Naive thymus-derived CD8-positive, alpha-beta T cell (primary cell): ENCODE measurements at regions not wholly inside any gene's neighbourhood (a gene's known extent, or its start where the extent isn't known, plus 50 kb on each side); places are given as distances from the start of the nearest gene placed in this dataset.
"Not testable (repeated sequence)": the region's sequence is repeated elsewhere in the genome, so short reads cannot be mapped to it uniquely, and the experiment has no call there.

Experiments used
- ATAC-seq, 2 donors: fragments of 150-1000 bp; cut with Tn5 transposase in 1 of 2; sonication (Bioruptor Pico), chemical (Tn5 transposase) in 1 of 2; 1 replicate in 1 of 2; 2 replicates in 1 of 2; pipeline ENCODE4 v1.10.0; 2021; ENCODE audit warnings: mild to moderate bottlenecking in 2 of 2, moderate library complexity in 2 of 2
- POLR2A ChIA-PET: fragments of 350-600 bp; sonication (Branson Sonifier 250); formaldehyde crosslinking; loops from one replicate; lab custom pipeline; 2021; ENCODE audit warnings: antibody characterized with exemption; lab: Charles Lee
- DNase-seq, 10 donors: peaks; one replicate each; pipeline versions ENCODE4 v3.0.0 to v3.0.0-alpha.2; 2020 to 2022
- H3K27ac Mint-ChIP-seq, 10 donors: one replicate each; pipeline ENCODE4 v1.8.0; 2020 to 2022; ENCODE audit warnings: mild to moderate bottlenecking in 10 of 10, mixed read lengths in 10 of 10, moderate library complexity in 4 of 10, inconsistent platforms in 1 of 10
- H3K27me3 Mint-ChIP-seq, 5 donors: one replicate each; pipeline ENCODE4 v1.8.0; 2021 to 2022; ENCODE audit warnings: mixed read lengths in 5 of 5
- H3K36me3 Mint-ChIP-seq, 3 donors: one replicate each; pipeline ENCODE4 v1.8.0; 2020 to 2022; ENCODE audit warnings: mixed read lengths in 3 of 3, mild to moderate bottlenecking in 2 of 3, inconsistent platforms in 1 of 3
- H3K4me1 Mint-ChIP-seq, 4 donors: one replicate each; pipeline ENCODE4 v1.8.0; 2021 to 2022; ENCODE audit warnings: mixed read lengths in 4 of 4
- H3K4me3 Mint-ChIP-seq, 10 donors: one replicate each; pipeline ENCODE4 v1.8.0; 2020 to 2022; ENCODE audit warnings: mild to moderate bottlenecking in 10 of 10, mixed read lengths in 10 of 10, moderate library complexity in 6 of 10, inconsistent platforms in 1 of 10
- H3K9me3 Mint-ChIP-seq, 9 donors: one replicate each; pipeline ENCODE4 v1.8.0; 2020 to 2022; ENCODE audit warnings: mixed read lengths in 9 of 9, mild to moderate bottlenecking in 3 of 9, inconsistent platforms in 1 of 9, moderate library complexity in 1 of 9

DNA sequence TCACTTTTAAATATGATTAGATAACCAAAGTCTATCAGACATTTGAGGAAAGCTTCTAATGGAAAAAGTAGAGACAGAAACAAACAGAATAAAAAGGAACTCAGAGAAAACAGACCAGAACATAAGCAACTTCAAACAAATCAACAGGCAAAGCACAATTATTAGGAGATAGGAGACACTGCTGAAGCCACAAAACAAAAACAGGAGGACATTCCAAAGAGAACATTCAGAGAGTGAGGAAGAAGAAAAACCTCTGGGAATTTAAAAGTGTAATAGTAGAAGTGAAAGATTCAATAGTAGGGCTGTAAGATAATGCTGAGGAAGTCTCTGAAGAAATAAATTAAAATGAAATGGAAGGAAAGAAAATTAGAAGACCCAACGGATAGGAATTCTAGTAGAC, 83.2 kb upstream of the TBCA start:
- POLR2A ChIA-PET = no interaction called here

DNA sequence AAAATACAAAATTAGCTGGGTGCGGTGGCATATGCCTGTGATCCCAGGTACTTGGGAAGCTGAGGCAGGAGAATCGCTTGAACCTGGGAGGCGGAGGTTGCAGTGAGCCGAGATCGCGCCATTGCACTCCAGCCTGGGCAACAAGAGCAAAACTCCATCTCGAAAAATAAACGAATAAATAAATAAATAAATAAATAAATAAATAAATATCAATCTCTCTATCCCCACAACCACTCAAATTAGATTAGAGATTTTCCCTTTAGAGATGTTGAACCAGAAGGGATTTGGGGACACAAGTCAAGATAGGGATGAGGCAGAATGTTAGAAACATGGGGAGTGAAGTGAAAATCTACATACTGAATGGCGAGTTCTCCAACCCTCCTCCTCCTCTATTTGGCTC, 82.5 kb upstream of the TBCA start:
- H3K4me1 Mint-ChIP-seq, ATAC-seq, POLR2A ChIA-PET, H3K9me3 Mint-ChIP-seq, H3K27ac Mint-ChIP-seq, DNase-seq, H3K36me3 Mint-ChIP-seq, H3K4me3 Mint-ChIP-seq: not testable (repeated sequence)
- H3K27me3 Mint-ChIP-seq = peaks cover 2 to 42% (median 9%) of the 10 kb centered on the region in 5 donors

More for the DNA sequence above, 83.2 kb upstream of the TBCA start:
- H3K4me1 Mint-ChIP-seq = no peaks in the 10 kb centered on the region
- ATAC-seq (no peak), DNase-seq (no peak)
- no peak overlapping the region for H3K27ac Mint-ChIP-seq
- no peaks in the 10 kb centered on the region for H3K36me3 Mint-ChIP-seq
- H3K9me3 Mint-ChIP-seq = no peaks in the 10 kb centered on the region
- peaks cover 2 to 36% (median 9%) of the 10 kb centered on the region in 5 donors for H3K27me3 Mint-ChIP-seq
- no peak overlapping the region for H3K4me3 Mint-ChIP-seq

GRCh38 chr5:77855369-77855768, 79.2 kb upstream of the TBCA start:
- POLR2A ChIA-PET = no interaction called here
- Mint-ChIP-seq H3K36me3 (no peaks in the 10 kb centered on the region), H3K27ac (no peak overlapping the region), H3K4me3 (no peak overlapping the region), H3K9me3 (no peaks in the 10 kb centered on the region), H3K4me1 (peaks cover 10 to 26% (median 21%) of the 10 kb centered on the region in 4 donors), H3K27me3 (peaks cover 2 to 75% (median 14%) of the 10 kb centered on the region in 5 donors)
- no peak for ATAC-seq
- no peak for DNase-seq

DNA sequence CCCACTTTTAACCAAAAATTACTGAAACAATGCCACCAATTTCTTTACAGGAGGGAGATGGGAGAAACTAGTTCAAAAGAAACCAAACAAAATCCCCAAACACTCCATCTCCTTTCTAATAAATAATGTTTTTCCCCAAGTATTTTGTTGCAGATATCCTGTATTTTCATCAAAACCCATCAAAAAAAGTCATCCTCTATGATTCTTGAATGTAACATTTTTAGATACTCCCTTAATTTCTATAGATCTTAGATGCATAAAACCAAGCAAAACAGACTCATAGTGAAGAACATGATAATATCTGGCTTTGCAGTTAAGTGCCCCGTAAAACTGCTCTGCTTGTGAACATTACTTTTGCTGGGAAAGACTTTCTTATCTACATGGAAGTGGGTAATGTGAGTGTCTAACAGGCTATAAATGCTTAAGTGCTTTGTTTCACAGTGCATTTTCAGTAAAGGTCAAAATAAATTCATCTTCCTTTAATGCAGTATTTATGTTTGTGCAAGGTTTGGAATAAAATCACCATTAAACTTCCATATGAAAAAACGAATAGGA, 77.3 kb upstream of the TBCA start:
- POLR2A ChIA-PET = interaction anchor here (0.7 kb wide), 1 partner anchor 214 kb away, joined by 3 read pairs; no protein-coding TSS in a partner anchor
- DNase-seq (no peak), ATAC-seq (no peak)
- peak overlapping the region in 9 of 10 donors; percentile 48 to 90 (median 86) for H3K4me3 Mint-ChIP-seq
- H3K27ac Mint-ChIP-seq = peak overlapping the region in 3 of 10 donors; percentile 7 to 81 (median 30)
- H3K27me3 Mint-ChIP-seq = peaks cover 2 to 93% (median 17%) of the 10 kb centered on the region in 5 donors
- no peaks in the 10 kb centered on the region for H3K9me3 Mint-ChIP-seq
- peaks cover 10 to 26% (median 23%) of the 10 kb centered on the region in 4 donors for H3K4me1 Mint-ChIP-seq
- H3K36me3 Mint-ChIP-seq = no peaks in the 10 kb centered on the region

GRCh38 chr5:77852514-77853352, 76.6 kb upstream of the TBCA start:
- H3K36me3 Mint-ChIP-seq = no peaks in the 10 kb centered on the region
- POLR2A ChIA-PET = interaction anchor here (0.7 kb wide), 1 partner anchor 215 kb away, joined by 3 read pairs; no protein-coding TSS in a partner anchor
- ATAC-seq (peak; percentile 74 to 81), DNase-seq (peak in 8 of 10 donors; percentile 11 to 77 (median 34))
- peaks cover 10 to 26% (median 23%) of the 10 kb centered on the region in 4 donors for H3K4me1 Mint-ChIP-seq
- peaks cover under 1 to 95% (median 17%) of the 10 kb centered on the region in 5 donors for H3K27me3 Mint-ChIP-seq
- peak overlapping the region in 8 of 10 donors; percentile 23 to 91 (median 66) for H3K27ac Mint-ChIP-seq
- H3K4me3 Mint-ChIP-seq = peak overlapping the region; percentile 79 to 91 (median 87)
- no peaks in the 10 kb centered on the region for H3K9me3 Mint-ChIP-seq

- DNase-seq = peak in 1 of 10 donors; percentile 13
- POLR2A ChIA-PET = no interaction called here
- ATAC-seq = peak in 1 of 2 donors; percentile 10
- peak overlapping the region in 5 of 10 donors; percentile 23 to 91 (median 30) for H3K27ac Mint-ChIP-seq
- H3K36me3 Mint-ChIP-seq = no peaks in the 10 kb centered on the region
- H3K27me3 Mint-ChIP-seq = peaks cover 0 to 95% (median 18%) of the 10 kb centered on the region in 5 donors
- H3K4me3 Mint-ChIP-seq = peak overlapping the region; percentile 79 to 91 (median 87)
- H3K9me3 Mint-ChIP-seq = no peaks in the 10 kb centered on the region
- H3K4me1 Mint-ChIP-seq = peaks cover 10 to 29% (median 23%) of the 10 kb centered on the region in 4 donors
Measured at GRCh38 chr5:77852068-77852513, 76.0 kb upstream of the TBCA start.

- H3K27ac Mint-ChIP-seq = peak overlapping the region in 4 of 10 donors; percentile 28 to 68 (median 48)
- POLR2A ChIA-PET = no interaction called here
- ATAC-seq (peak in 1 of 2 donors; percentile 40), DNase-seq (peak in 2 of 10 donors; percentile 7 to 16)
- peak overlapping the region; percentile 79 to 91 (median 87) for H3K4me3 Mint-ChIP-seq
- H3K36me3 Mint-ChIP-seq = no peaks in the 10 kb centered on the region
- H3K9me3 Mint-ChIP-seq = no peaks in the 10 kb centered on the region
- H3K27me3 Mint-ChIP-seq = peaks cover 3 to 95% (median 17%) of the 10 kb centered on the region in 5 donors
- peaks cover 10 to 36% (median 23%) of the 10 kb centered on the region in 4 donors for H3K4me1 Mint-ChIP-seq
Measured at GRCh38 chr5:77851176-77852067, 75.3 kb upstream of the TBCA start.

- Mint-ChIP-seq H3K27ac (peak overlapping the region in 4 of 10 donors; percentile 28 to 61 (median 52)), H3K36me3 (no peaks in the 10 kb centered on the region), H3K9me3 (no peaks in the 10 kb centered on the region), H3K27me3 (peaks cover 3 to 95% (median 13%) of the 10 kb centered on the region in 5 donors), H3K4me3 (peak overlapping the region; percentile 73 to 89 (median 83)), H3K4me1 (peaks cover 10 to 39% (median 23%) of the 10 kb centered on the region in 4 donors)
- no peak for DNase-seq
- no peak for ATAC-seq
- POLR2A ChIA-PET = interaction anchor here (0.7 kb wide), 1 partner anchor 829 kb away, joined by 3 read pairs; no protein-coding TSS in a partner anchor
Measured at GRCh38 chr5:77850536-77851175, 74.5 kb upstream of the TBCA start.

- POLR2A ChIA-PET = no interaction called here
- ATAC-seq (no peak), DNase-seq (no peak)
- peaks cover 8 to 99% (median 20%) of the 10 kb centered on the region in 5 donors for H3K27me3 Mint-ChIP-seq
- H3K4me1 Mint-ChIP-seq = peaks cover 16 to 48% (median 27%) of the 10 kb centered on the region in 4 donors
- peak overlapping the region in 1 of 10 donors; percentile 23 for H3K27ac Mint-ChIP-seq
- H3K36me3 Mint-ChIP-seq = no peaks in the 10 kb centered on the region
- H3K9me3 Mint-ChIP-seq = no peaks in the 10 kb centered on the region
- peak overlapping the region in 2 of 10 donors; percentile 30 to 50 for H3K4me3 Mint-ChIP-seq
Measured at GRCh38 chr5:77849308-77849900, 73.3 kb upstream of the TBCA start.

GRCh38 chr5:77847814-77848290, 71.7 kb upstream of the TBCA start:
- no peak for DNase-seq
- H3K9me3 Mint-ChIP-seq = no peaks in the 10 kb centered on the region
- POLR2A ChIA-PET = no interaction called here
- H3K36me3 Mint-ChIP-seq = no peaks in the 10 kb centered on the region
- no peak for ATAC-seq
- H3K27me3 Mint-ChIP-seq = peaks cover 19 to 99% (median 26%) of the 10 kb centered on the region in 5 donors
- H3K4me3 Mint-ChIP-seq = no peak overlapping the region
- no peak overlapping the region for H3K27ac Mint-ChIP-seq
- H3K4me1 Mint-ChIP-seq = peaks cover 16 to 48% (median 22%) of the 10 kb centered on the region in 4 donors

DNA sequence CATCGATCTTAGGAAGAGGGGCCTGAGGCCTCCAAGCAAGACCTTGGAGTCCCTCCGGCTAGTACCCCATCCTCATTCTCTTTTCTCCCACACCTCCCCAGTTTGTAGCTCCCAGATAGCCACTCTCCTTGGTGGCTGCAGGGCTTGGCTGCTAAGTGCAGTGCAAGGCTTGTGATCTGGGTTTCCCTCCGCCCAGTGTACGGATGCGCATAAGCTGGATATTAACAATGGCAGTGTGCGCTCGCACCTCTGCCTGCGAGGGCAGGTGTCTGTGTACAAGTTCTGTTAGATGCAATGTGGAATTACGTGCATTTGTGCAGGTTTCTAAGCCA, 71.0 kb upstream of the TBCA start:
- peaks cover 14 to 40% (median 17%) of the 10 kb centered on the region in 4 donors for H3K4me1 Mint-ChIP-seq
- no peaks in the 10 kb centered on the region for H3K9me3 Mint-ChIP-seq
- DNase-seq (no peak), ATAC-seq (no peak)
- no peak overlapping the region for H3K4me3 Mint-ChIP-seq
- H3K27ac Mint-ChIP-seq = no peak overlapping the region
- peaks cover 23 to 99% (median 30%) of the 10 kb centered on the region in 5 donors for H3K27me3 Mint-ChIP-seq
- POLR2A ChIA-PET = no interaction called here
- H3K36me3 Mint-ChIP-seq = no peaks in the 10 kb centered on the region
